G401.6 (cell line): ENCODE measurements at regions not wholly inside any gene's neighbourhood (a gene's known extent, or its start where the extent isn't known, plus 50 kb on each side); places are given as distances from the start of the nearest gene placed in this dataset.
"Not testable (repeated sequence)": the region's sequence is repeated elsewhere in the genome, so short reads cannot be mapped to it uniquely, and the experiment has no call there.

ENCODE experiments used
- FAIRE-seq: peaks from 2 replicates; lab custom pipeline; 2012; peaks lifted over from hg19 to GRCh38; lab: Jason Lieb, UNC

GRCh38 chr2:194090251-194090905 lies 1566.6 kb upstream of the SLC39A10 start:
- no peak for FAIRE-seq

GRCh38 chr2:194087089-194087958 lies 1569.7 kb upstream of the SLC39A10 start:
- FAIRE-seq: no peak

GRCh38 chr2:194086129-194086528 lies 1570.9 kb upstream of the SLC39A10 start:
- no peak for FAIRE-seq

- peak; percentile 8 for FAIRE-seq
These were observed 1577.0 kb upstream of the SLC39A10 start for GRCh38 chr2:194079989-194080388.

GRCh38 chr2:194077366-194077765 lies 1579.7 kb upstream of the SLC39A10 start:
- no peak for FAIRE-seq

GRCh38 chr2:194062401-194062800 lies 1594.6 kb upstream of the SLC39A10 start:
- no peak for FAIRE-seq

- no peak for FAIRE-seq
These were observed 1596.8 kb upstream of the SLC39A10 start for GRCh38 chr2:194060269-194060668.

- peak; percentile 8 for FAIRE-seq
These were observed 1602.7 kb upstream of the SLC39A10 start for GRCh38 chr2:194054313-194054712.

- FAIRE-seq: no peak
These were observed 1612.7 kb upstream of the SLC39A10 start for GRCh38 chr2:194044321-194044720.

- not testable (repeated sequence) for FAIRE-seq
These were observed 1635.9 kb upstream of the SLC39A10 start for GRCh38 chr2:194021130-194021529.

- no peak for FAIRE-seq
These were observed 1636.9 kb upstream of the SLC39A10 start for GRCh38 chr2:194020155-194020554.

GRCh38 chr2:194015751-194016150 lies 1641.3 kb upstream of the SLC39A10 start:
- FAIRE-seq: no peak

- FAIRE-seq: no peak
These were observed 1642.4 kb upstream of the SLC39A10 start for GRCh38 chr2:194014639-194015038.

- FAIRE-seq: no peak
These were observed 1652.3 kb upstream of the SLC39A10 start for GRCh38 chr2:194004590-194005206.

- no peak for FAIRE-seq
These were observed 1653.1 kb upstream of the SLC39A10 start for GRCh38 chr2:194003911-194004310.

- no peak for FAIRE-seq
These were observed 1654.2 kb upstream of the SLC39A10 start for GRCh38 chr2:194002699-194003368.

- no peak for FAIRE-seq
These were observed 1666.2 kb upstream of the SLC39A10 start for GRCh38 chr2:193990868-193991267.

- FAIRE-seq: no peak
These were observed 1667.4 kb upstream of the SLC39A10 start for GRCh38 chr2:193989645-193990044.

GRCh38 chr2:193988784-193989183 lies 1668.2 kb upstream of the SLC39A10 start:
- FAIRE-seq: no peak

GRCh38 chr2:193985272-193985671 lies 1671.8 kb upstream of the SLC39A10 start:
- no peak for FAIRE-seq

GRCh38 chr2:193980599-193980998 lies 1676.4 kb upstream of the SLC39A10 start:
- no peak for FAIRE-seq

GRCh38 chr2:193973781-193974180 lies 1683.2 kb upstream of the SLC39A10 start:
- FAIRE-seq: no peak

- no peak for FAIRE-seq
These were observed 1690.4 kb upstream of the SLC39A10 start for GRCh38 chr2:193966590-193966989.
